ENCODE measurements at regions not wholly inside any gene's neighbourhood (a gene's known extent, or its start where the extent isn't known, plus 50 kb on each side); places are given as distances from the start of the nearest gene placed in this dataset.
"Not testable (repeated sequence)": the region's sequence is repeated elsewhere in the genome, so short reads cannot be mapped to it uniquely, and the experiment has no call there.

DNA sequence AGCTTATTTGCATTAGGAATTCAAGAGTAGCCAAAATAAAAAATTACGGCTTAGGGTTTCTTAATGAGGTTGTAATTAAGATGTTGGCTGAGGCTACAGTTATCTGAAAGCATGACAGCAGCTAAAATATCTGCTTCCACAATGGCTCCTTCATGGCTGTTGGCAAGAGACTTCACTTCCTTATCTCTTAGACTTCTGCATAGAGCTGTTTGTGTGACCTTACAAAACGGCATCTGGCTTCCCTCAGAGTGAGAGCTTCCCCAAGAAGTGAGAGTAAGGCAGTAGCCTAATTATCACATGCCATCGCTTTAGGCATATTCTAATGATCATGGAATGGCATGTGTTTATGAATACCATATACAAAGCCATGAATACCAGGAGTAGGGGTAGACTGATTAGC is 57.6 kb downstream of the CCDC59 start:
- Histone ChIP-seq H3K4me3 (ENCODE audit: low read length) (no peak overlapping the region), H3K36me3 (ENCODE audit: control insufficient read depth, insufficient read depth, low read length) (no peaks in the 10 kb centered on the region), H3K4me1 (ENCODE audit: control insufficient read depth, insufficient read depth, low read length) (no peaks in the 10 kb centered on the region), H3K27me3 (ENCODE audit: control insufficient read depth, insufficient read depth, low read length) (no peaks in the 10 kb centered on the region), H3K27ac (ENCODE audit: low read length) (no peak overlapping the region), H3K9me3 (ENCODE audit: control insufficient read depth, insufficient read depth, low read length) (no peaks in the 10 kb centered on the region)
- WGBS (ENCODE audit: insufficient coverage, insufficient read length) = no CpG with 5 or more reads among the region's 3 CpGs
- no peak for DNase-seq (ENCODE audit: low read depth, low spot score)

DNA sequence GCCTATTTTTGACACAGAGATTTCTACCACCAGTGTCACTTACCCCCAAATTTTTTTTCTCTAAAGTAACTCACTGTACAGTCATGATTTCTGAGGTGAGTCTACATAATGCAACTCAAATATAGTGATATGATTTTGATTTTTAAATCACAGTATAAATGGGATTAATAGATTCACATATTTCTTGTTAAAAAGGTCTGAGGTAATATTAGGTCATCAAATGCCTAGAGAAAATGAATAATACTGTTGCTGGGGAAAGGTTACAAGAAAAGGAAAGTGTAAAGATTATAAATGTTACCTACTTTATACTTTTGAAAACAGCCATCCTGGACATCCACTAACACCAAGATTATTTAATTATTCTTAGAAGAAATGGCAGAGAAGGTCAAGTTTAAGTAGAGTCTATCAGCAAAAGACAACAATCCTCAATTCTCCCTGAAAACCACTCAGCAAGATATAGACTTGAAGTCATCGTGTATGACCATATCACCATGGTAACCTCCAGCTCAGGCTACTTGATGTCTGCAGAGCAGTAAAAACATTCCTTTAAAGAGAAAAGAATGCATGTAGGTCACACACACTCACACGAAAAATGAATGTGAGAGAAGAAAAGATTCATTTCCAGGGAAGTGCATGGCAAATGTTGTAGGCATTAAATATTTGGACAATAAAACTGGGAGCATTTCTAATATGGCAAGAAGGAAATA is 58.7 kb downstream of the CCDC59 start:
- no peaks in the 10 kb centered on the region for H3K27me3 ChIP-seq (ENCODE audit: control insufficient read depth, insufficient read depth, low read length)
- no peak for DNase-seq (ENCODE audit: low read depth, low spot score)
- no peak overlapping the region for H3K4me3 ChIP-seq (ENCODE audit: low read length)
- no peaks in the 10 kb centered on the region for H3K36me3 ChIP-seq (ENCODE audit: control insufficient read depth, insufficient read depth, low read length)
- H3K27ac ChIP-seq (ENCODE audit: low read length) = no peak overlapping the region
- H3K9me3 ChIP-seq (ENCODE audit: control insufficient read depth, insufficient read depth, low read length) = no peaks in the 10 kb centered on the region
- H3K4me1 ChIP-seq (ENCODE audit: control insufficient read depth, insufficient read depth, low read length) = no peaks in the 10 kb centered on the region
- WGBS (ENCODE audit: insufficient coverage, insufficient read length) = no CpG with 5 or more reads among the region's 2 CpGs

DNA sequence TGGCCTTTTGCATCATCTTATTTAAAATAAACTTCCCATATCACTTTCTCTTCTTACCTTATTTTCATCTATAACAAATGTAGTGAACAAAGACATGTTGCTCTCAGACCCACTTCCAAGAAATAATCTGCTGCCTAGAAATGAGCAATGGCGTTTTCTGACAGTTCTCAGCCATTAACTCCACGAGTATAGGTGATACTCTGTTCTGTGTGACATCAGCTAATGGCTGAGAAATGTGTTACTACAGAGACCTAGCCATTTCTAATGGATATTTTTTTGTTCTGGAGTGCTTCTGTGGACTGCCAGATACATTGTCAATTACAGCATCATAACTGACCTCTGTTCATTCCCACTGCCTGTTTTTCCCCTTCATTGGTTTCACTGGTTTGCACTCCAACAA is 67.8 kb downstream of the CCDC59 start:
- H3K4me3 ChIP-seq (ENCODE audit: low read length) = no peak overlapping the region
- DNase-seq (ENCODE audit: low read depth, low spot score) = no peak
- no peaks in the 10 kb centered on the region for H3K9me3 ChIP-seq (ENCODE audit: control insufficient read depth, insufficient read depth, low read length)
- no peaks in the 10 kb centered on the region for H3K36me3 ChIP-seq (ENCODE audit: control insufficient read depth, insufficient read depth, low read length)
- no peaks in the 10 kb centered on the region for H3K27me3 ChIP-seq (ENCODE audit: control insufficient read depth, insufficient read depth, low read length)
- WGBS (ENCODE audit: insufficient coverage, insufficient read length) = no CpG with 5 or more reads among the region's 2 CpGs
- H3K4me1 ChIP-seq (ENCODE audit: control insufficient read depth, insufficient read depth, low read length) = no peaks in the 10 kb centered on the region
- no peak overlapping the region for H3K27ac ChIP-seq (ENCODE audit: low read length)

DNA sequence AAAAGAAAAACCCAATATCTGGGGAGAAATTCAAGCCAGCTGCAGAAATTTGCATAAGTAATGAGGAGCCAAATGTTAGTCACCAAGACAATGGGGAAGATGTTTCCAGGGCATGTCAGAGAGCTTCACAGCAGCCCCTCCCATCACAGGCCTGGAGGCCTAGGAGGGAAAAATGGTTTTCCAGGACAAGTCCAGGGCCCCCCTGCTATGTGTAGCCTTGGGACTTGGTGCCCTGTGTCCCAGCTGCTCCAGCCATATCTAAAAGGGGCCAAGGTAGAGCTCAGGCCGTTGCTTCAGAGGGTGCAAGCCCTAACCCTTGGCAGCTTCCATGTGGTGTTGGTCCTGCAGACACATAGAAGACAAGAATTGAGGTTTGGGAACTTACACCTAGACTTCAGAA is 76.9 kb downstream of the CCDC59 start:
- not testable (repeated sequence) for DNase-seq (ENCODE audit: low read depth, low spot score); H3K4me1 ChIP-seq (ENCODE audit: control insufficient read depth, insufficient read depth, low read length); H3K27ac ChIP-seq (ENCODE audit: low read length); H3K27me3 ChIP-seq (ENCODE audit: control insufficient read depth, insufficient read depth, low read length); H3K36me3 ChIP-seq (ENCODE audit: control insufficient read depth, insufficient read depth, low read length); H3K4me3 ChIP-seq (ENCODE audit: low read length); H3K9me3 ChIP-seq (ENCODE audit: control insufficient read depth, insufficient read depth, low read length)
- no CpG with 5 or more reads among the region's 1 CpG for WGBS (ENCODE audit: insufficient coverage, insufficient read length)

DNA sequence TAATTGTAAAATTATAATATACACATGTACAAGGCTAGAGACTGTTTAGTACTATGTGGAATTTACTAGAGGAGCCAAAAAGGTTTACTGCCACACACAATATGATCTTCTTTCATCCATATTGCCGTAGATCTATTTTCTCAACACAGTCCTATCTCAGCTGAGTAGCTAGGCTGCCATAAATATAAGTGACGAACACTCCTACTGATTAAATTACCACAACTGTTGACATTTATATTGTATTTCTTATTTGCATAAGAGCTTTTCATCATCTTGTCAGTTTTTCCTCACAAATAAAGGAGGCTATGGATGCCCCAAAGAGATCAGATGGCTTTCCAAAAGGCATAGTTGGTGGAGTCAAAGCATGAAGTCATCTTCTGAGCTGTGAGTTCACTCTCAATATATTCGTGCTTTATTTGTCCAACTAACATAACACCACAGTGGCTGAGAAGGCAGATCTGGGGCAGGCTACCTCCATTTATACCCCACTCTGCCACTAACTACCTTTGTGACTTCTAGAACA is 78.6 kb downstream of the CCDC59 start:
- Histone ChIP-seq H3K36me3 (ENCODE audit: control insufficient read depth, insufficient read depth, low read length) (no peaks in the 10 kb centered on the region), H3K27me3 (ENCODE audit: control insufficient read depth, insufficient read depth, low read length) (no peaks in the 10 kb centered on the region), H3K27ac (ENCODE audit: low read length) (no peak overlapping the region), H3K4me1 (ENCODE audit: control insufficient read depth, insufficient read depth, low read length) (no peaks in the 10 kb centered on the region), H3K4me3 (ENCODE audit: low read length) (no peak overlapping the region), H3K9me3 (ENCODE audit: control insufficient read depth, insufficient read depth, low read length) (no peaks in the 10 kb centered on the region; the same call in 1 of the 2 replicates)
- DNase-seq (ENCODE audit: low read depth, low spot score) = no peak
- no CpG with 5 or more reads among the region's 3 CpGs for WGBS (ENCODE audit: insufficient coverage, insufficient read length)

DNA sequence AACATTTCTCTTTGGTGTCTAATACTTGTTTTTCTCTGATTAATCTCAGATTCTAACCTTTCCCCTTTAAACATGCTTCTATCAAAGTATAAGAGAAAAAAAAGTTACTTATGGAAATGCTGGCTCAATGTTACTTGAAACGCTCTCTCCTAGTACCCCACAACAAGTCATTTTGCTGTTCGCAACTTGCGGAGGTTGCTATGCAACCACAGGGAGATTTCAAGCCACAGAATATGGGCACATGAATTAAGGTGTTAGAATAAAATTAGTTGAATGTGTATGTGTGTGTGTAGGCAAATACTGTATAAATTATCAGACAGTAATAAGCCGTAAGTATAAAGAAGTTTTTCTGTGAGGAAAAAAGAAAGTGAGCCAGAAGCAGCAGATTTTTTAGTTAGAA is 80.6 kb downstream of the CCDC59 start:
- 100% methylated on average over 1 of the region's 4 CpGs for WGBS (ENCODE audit: insufficient coverage, insufficient read length)
- Histone ChIP-seq H3K27ac (ENCODE audit: low read length) (no peak overlapping the region), H3K9me3 (ENCODE audit: control insufficient read depth, insufficient read depth, low read length) (no peaks in the 10 kb centered on the region; the same call in 1 of the 2 replicates), H3K36me3 (ENCODE audit: control insufficient read depth, insufficient read depth, low read length) (no peaks in the 10 kb centered on the region), H3K27me3 (ENCODE audit: control insufficient read depth, insufficient read depth, low read length) (no peaks in the 10 kb centered on the region), H3K4me3 (ENCODE audit: low read length) (no peak overlapping the region), H3K4me1 (ENCODE audit: control insufficient read depth, insufficient read depth, low read length) (no peaks in the 10 kb centered on the region)
- DNase-seq (ENCODE audit: low read depth, low spot score) = no peak

DNA sequence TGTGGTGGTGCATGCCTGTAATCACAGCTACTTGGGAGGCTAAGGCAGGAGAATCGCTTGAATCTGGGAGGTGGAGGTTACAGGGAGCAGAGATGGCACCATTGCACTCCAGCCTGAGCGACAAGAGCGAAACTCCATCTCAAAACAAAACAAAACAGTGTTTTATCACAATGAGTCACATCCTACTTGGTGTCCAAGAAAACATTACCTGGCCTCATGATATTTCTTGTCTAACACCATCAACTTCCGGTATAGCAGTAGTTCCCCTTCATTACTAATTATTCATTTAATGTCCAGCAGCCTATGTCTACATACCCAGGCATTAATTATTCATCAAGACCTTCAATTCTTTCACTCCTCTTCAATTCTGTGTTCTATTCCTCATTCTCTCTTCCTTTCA is 115.5 kb downstream of the CCDC59 start:
- no peak for DNase-seq (ENCODE audit: low read depth, low spot score)
- no peak overlapping the region for H3K27ac ChIP-seq (ENCODE audit: low read length)
- H3K27me3 ChIP-seq (ENCODE audit: control insufficient read depth, insufficient read depth, low read length) = no peaks in the 10 kb centered on the region
- no peaks in the 10 kb centered on the region for H3K9me3 ChIP-seq (ENCODE audit: control insufficient read depth, insufficient read depth, low read length)
- no peaks in the 10 kb centered on the region for H3K4me1 ChIP-seq (ENCODE audit: control insufficient read depth, insufficient read depth, low read length)
- no CpG with 5 or more reads among the region's 4 CpGs for WGBS (ENCODE audit: insufficient coverage, insufficient read length)
- no peak overlapping the region for H3K4me3 ChIP-seq (ENCODE audit: low read length)
- no peaks in the 10 kb centered on the region for H3K36me3 ChIP-seq (ENCODE audit: control insufficient read depth, insufficient read depth, low read length)

DNA sequence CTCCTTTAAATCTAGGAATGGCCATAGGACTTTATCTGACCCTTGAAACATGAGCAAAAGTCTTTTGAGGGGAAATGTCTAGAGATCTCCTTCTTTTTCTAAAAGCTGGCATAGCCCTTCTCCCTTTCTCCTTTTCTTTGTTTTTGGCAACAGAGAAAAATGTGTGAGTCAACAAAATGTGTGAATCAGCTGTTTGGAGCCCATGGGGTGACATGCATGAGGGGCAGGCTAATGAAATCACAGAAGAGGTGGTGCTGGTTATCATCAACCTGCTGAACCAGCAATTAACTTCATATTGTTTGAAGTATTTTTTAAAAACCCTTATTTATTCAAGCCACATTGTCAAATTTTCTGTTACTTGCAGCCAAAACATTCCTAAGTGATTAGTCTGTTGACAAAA is 132.3 kb downstream of the CCDC59 start:
- no peak for DNase-seq (ENCODE audit: low read depth, low spot score)
- H3K4me1 ChIP-seq (ENCODE audit: control insufficient read depth, insufficient read depth, low read length) = no peaks in the 10 kb centered on the region
- H3K27ac ChIP-seq (ENCODE audit: low read length) = no peak overlapping the region
- no peak overlapping the region for H3K4me3 ChIP-seq (ENCODE audit: low read length)
- no peaks in the 10 kb centered on the region for H3K36me3 ChIP-seq (ENCODE audit: control insufficient read depth, insufficient read depth, low read length)
- H3K27me3 ChIP-seq (ENCODE audit: control insufficient read depth, insufficient read depth, low read length) = no peaks in the 10 kb centered on the region
- H3K9me3 ChIP-seq (ENCODE audit: control insufficient read depth, insufficient read depth, low read length) = no peaks in the 10 kb centered on the region

DNA sequence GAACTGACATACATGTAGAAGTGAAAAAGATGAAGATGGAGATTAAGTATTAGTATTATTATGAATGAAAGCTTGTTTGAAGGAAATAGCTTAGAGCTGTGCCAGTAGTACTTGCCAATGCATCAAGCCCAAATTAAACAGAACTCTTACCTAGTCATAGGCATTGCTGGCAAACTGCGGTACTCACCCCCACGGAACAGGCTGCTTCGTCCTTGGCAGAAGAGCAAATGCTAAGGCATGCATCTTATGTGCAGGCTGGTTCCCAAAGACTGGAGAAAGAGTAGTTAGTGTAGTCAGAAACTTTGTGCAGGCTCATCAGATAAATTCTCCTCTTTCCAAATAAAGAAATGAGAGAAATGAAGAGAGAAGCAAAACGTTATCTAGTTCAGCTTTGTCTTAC is 134.8 kb downstream of the CCDC59 start:
- Histone ChIP-seq H3K27me3 (ENCODE audit: control insufficient read depth, insufficient read depth, low read length) (no peaks in the 10 kb centered on the region), H3K27ac (ENCODE audit: low read length) (no peak overlapping the region), H3K36me3 (ENCODE audit: control insufficient read depth, insufficient read depth, low read length) (no peaks in the 10 kb centered on the region), H3K9me3 (ENCODE audit: control insufficient read depth, insufficient read depth, low read length) (no peaks in the 10 kb centered on the region), H3K4me3 (ENCODE audit: low read length) (no peak overlapping the region), H3K4me1 (ENCODE audit: control insufficient read depth, insufficient read depth, low read length) (no peaks in the 10 kb centered on the region)
- WGBS (ENCODE audit: insufficient coverage, insufficient read length) = no CpG with 5 or more reads among the region's 4 CpGs
- DNase-seq (ENCODE audit: low read depth, low spot score) = no peak

DNA sequence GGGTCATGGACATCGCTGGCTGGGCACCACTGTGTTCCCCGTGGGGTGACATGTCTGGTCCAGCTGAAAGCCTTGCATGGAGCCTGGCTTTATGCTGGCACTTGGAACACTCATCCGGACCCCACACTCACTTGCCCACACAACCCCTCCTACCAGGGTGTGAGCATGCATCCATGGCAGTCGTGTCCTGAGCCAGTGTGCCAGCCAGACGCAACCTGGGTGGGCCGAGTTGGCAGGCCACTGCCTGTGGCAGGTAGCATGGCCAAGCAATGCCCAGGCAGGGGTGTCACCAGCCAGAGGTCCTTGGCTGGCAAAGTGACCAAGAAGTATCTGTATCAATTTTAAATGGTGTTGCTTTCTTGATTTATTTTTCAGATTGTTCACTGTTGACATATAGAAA is 141.7 kb downstream of the CCDC59 start:
- H3K27ac ChIP-seq (ENCODE audit: low read length) = no peak overlapping the region
- no CpG with 5 or more reads among the region's 6 CpGs for WGBS (ENCODE audit: insufficient coverage, insufficient read length)
- no peak overlapping the region for H3K4me3 ChIP-seq (ENCODE audit: low read length)
- H3K4me1 ChIP-seq (ENCODE audit: control insufficient read depth, insufficient read depth, low read length) = no peaks in the 10 kb centered on the region
- no peaks in the 10 kb centered on the region for H3K9me3 ChIP-seq (ENCODE audit: control insufficient read depth, insufficient read depth, low read length)
- no peaks in the 10 kb centered on the region for H3K36me3 ChIP-seq (ENCODE audit: control insufficient read depth, insufficient read depth, low read length)
- no peaks in the 10 kb centered on the region for H3K27me3 ChIP-seq (ENCODE audit: control insufficient read depth, insufficient read depth, low read length)
- DNase-seq (ENCODE audit: low read depth, low spot score) = no peak

DNA sequence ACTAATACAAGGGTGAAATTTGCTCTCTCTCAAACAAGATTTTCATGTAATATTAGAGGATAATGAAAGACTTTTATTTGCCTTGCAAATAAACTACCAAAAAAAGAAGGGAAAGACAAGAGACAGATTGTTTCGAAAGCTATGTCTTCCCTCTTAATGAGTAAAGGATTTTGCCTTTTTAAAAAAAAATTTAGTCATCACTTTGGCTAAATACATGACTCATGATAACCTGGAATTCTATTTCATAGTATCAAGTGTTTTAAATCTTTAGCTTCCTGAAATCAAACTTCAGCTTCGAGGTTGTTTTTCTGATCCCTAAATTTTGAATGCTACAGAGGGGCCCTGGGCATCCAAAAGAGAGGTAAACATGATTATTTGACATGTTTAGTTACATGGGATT is 144.4 kb downstream of the CCDC59 start:
- Histone ChIP-seq H3K4me1 (ENCODE audit: control insufficient read depth, insufficient read depth, low read length) (no peaks in the 10 kb centered on the region), H3K36me3 (ENCODE audit: control insufficient read depth, insufficient read depth, low read length) (no peaks in the 10 kb centered on the region), H3K27ac (ENCODE audit: low read length) (no peak overlapping the region), H3K9me3 (ENCODE audit: control insufficient read depth, insufficient read depth, low read length) (no peaks in the 10 kb centered on the region; the same call in 1 of the 2 replicates), H3K4me3 (ENCODE audit: low read length) (no peak overlapping the region), H3K27me3 (ENCODE audit: control insufficient read depth, insufficient read depth, low read length) (no peaks in the 10 kb centered on the region)
- no peak for DNase-seq (ENCODE audit: low read depth, low spot score)
- WGBS (ENCODE audit: insufficient coverage, insufficient read length) = no CpG with 5 or more reads among the region's 2 CpGs

Data from iPS DF 6.9 (cell line).